Esophagus muscularis mucosa (tissue), 3 donors: ENCODE measurements at regions not wholly inside any gene's neighbourhood (a gene's known extent, or its start where the extent isn't known, plus 50 kb on each side); places are given as distances from the start of the nearest gene placed in this dataset.

Experiments
- CTCF ChIP-seq, 3 experiments: fragments of 200-600 bp in 2 of 3; fragments of 450-650 bp in 1 of 3; sonication (generic) in 2 of 3; IDR thresholded peaks; one replicate each; pipeline ENCODE4 v1.5.1; 2017 to 2019; ENCODE audit warnings: antibody characterized with exemption in 3 of 3, mild to moderate bottlenecking in 2 of 3, moderate library complexity in 1 of 3
- EP300 ChIP-seq: sonication (generic); formaldehyde crosslinking; IDR thresholded peaks from one replicate; pipeline ENCODE4 v1.6.1; 2017; ENCODE audit warnings: antibody characterized with exemption

- no peak for TF ChIP-seq CTCF (IDR thresholded peaks at IDR 0.05)
- TF ChIP-seq EP300: no peak
These were observed 189.0 kb downstream of the GALNT1 start for GRCh38 chr18:35770376-35771014.
